Mesodermal cell (in vitro differentiated cells): ENCODE measurements at regions not wholly inside any gene's neighbourhood (a gene's known extent, or its start where the extent isn't known, plus 50 kb on each side); places are given as distances from the start of the nearest gene placed in this dataset.

Experiments
- H3K27ac ChIP-seq: 2 replicates; pipeline ENCODE4 v1.7.0; 2013; ENCODE audit warnings: mild to moderate bottlenecking, low read depth, low read length, moderate library complexity; ENCODE audit not compliant: severe bottlenecking
- H3K36me3 ChIP-seq: 2 replicates; pipeline ENCODE4 v1.7.1; 2013; ENCODE audit warnings: mild to moderate bottlenecking, low read length, moderate library complexity; ENCODE audit not compliant: control insufficient read depth, insufficient read depth
- H3K4me1 ChIP-seq: one replicate; pipeline ENCODE4 v1.7.1; 2013; ENCODE audit warnings: mild to moderate bottlenecking, low read length; ENCODE audit not compliant: insufficient read depth, control insufficient read depth, poor library complexity, severe bottlenecking
- H3K4me3 ChIP-seq: 2 replicates; pipeline ENCODE4 v1.7.0; 2013; ENCODE audit warnings: low read length, control low read depth, mild to moderate bottlenecking; ENCODE audit not compliant: insufficient read depth, poor library complexity, severe bottlenecking; ENCODE audit errors: extremely low read depth
- H3K9me3 ChIP-seq: 2 replicates; pipeline ENCODE4 v1.7.1; 2013; ENCODE audit warnings: mild to moderate bottlenecking, low read length, moderate library complexity; ENCODE audit not compliant: control insufficient read depth
- WGBS, 2 experiments: methylation state at CpG; one replicate each; pipeline ENCODE4 v1.1.5; 2013; ENCODE audit warnings: missing lambda C conversion rate in 2 of 2; ENCODE audit not compliant: insufficient coverage in 2 of 2; 5-methylcytosine and 5-hydroxymethylcytosine counted together

- H3K4me3 ChIP-seq: no peak overlapping the region
- no peaks in the 10 kb centered on the region for H3K4me1 ChIP-seq
- H3K9me3 ChIP-seq: no peaks in the 10 kb centered on the region
- H3K27ac ChIP-seq: no peak overlapping the region
- 100% methylated on average over 1 of the region's 1 CpG; no CpG with 5 or more reads in 1 of the 2 experiments for WGBS, 2 experiments
- no peaks in the 10 kb centered on the region for H3K36me3 ChIP-seq
Observed at GRCh38 chr11:15873501-15873900, 482.8 kb downstream of the SOX6 start.

GRCh38 chr11:15874704-15875103 is 481.6 kb downstream of the SOX6 start:
- no CpG with 5 or more reads among the region's 2 CpGs for WGBS, 2 experiments

GRCh38 chr11:15875393-15875792 is 481.0 kb downstream of the SOX6 start:
- no peaks in the 10 kb centered on the region for H3K36me3 ChIP-seq
- H3K4me3 ChIP-seq: no peak overlapping the region
- no peak overlapping the region for H3K27ac ChIP-seq
- 80 to 87% methylated on average over 1 to 2 of the region's 3 CpGs for WGBS, 2 experiments
- no peaks in the 10 kb centered on the region for H3K4me1 ChIP-seq
- H3K9me3 ChIP-seq: no peaks in the 10 kb centered on the region

More at GRCh38 chr11:15874704-15875103, 481.6 kb downstream of the SOX6 start:
- H3K4me3 ChIP-seq: no peak overlapping the region
- H3K27ac ChIP-seq: no peak overlapping the region
- H3K9me3 ChIP-seq: no peaks in the 10 kb centered on the region
- no peaks in the 10 kb centered on the region for H3K4me1 ChIP-seq
- no peaks in the 10 kb centered on the region for H3K36me3 ChIP-seq

- no peak overlapping the region for H3K27ac ChIP-seq
- no peaks in the 10 kb centered on the region for H3K9me3 ChIP-seq
- H3K36me3 ChIP-seq: no peaks in the 10 kb centered on the region
- 47 to 58% methylated on average over 2 of the region's 2 CpGs for WGBS, 2 experiments
- H3K4me3 ChIP-seq: no peak overlapping the region
- no peaks in the 10 kb centered on the region for H3K4me1 ChIP-seq
Observed at GRCh38 chr11:15875943-15876342, 480.4 kb downstream of the SOX6 start.

GRCh38 chr11:15878756-15879155 is 477.6 kb downstream of the SOX6 start:
- H3K4me3 ChIP-seq: no peak overlapping the region
- 50 to 100% methylated on average over 1 of the region's 1 CpG for WGBS, 2 experiments

GRCh38 chr11:15880291-15880690 is 476.1 kb downstream of the SOX6 start:
- WGBS, 2 experiments: 90 to 100% methylated on average over 2 of the region's 3 CpGs
- Histone ChIP-seq H3K9me3 (no peaks in the 10 kb centered on the region), H3K4me3 (no peak overlapping the region), H3K27ac (no peak overlapping the region), H3K36me3 (no peaks in the 10 kb centered on the region), H3K4me1 (peaks cover 12% of the 10 kb centered on the region)

More at GRCh38 chr11:15878756-15879155, 477.6 kb downstream of the SOX6 start:
- H3K4me1 ChIP-seq: no peaks in the 10 kb centered on the region
- H3K9me3 ChIP-seq: no peaks in the 10 kb centered on the region
- H3K27ac ChIP-seq: no peak overlapping the region
- no peaks in the 10 kb centered on the region for H3K36me3 ChIP-seq

- H3K4me1 ChIP-seq: peaks cover 13% of the 10 kb centered on the region
- H3K27ac ChIP-seq: no peak overlapping the region
- H3K36me3 ChIP-seq: no peaks in the 10 kb centered on the region
- 88 to 89% methylated on average over 4 to 7 of the region's 9 CpGs for WGBS, 2 experiments
- H3K4me3 ChIP-seq: no peak overlapping the region
- no peaks in the 10 kb centered on the region for H3K9me3 ChIP-seq
Observed at GRCh38 chr11:15882876-15883454, 473.4 kb downstream of the SOX6 start.

- H3K36me3 ChIP-seq: no peaks in the 10 kb centered on the region
- 81 to 91% methylated on average over 3 to 4 of the region's 7 CpGs for WGBS, 2 experiments
- no peak overlapping the region for H3K4me3 ChIP-seq
- H3K27ac ChIP-seq: peak overlapping the region; percentile 71
- no peaks in the 10 kb centered on the region for H3K9me3 ChIP-seq
- peaks cover 17% of the 10 kb centered on the region for H3K4me1 ChIP-seq
Observed at GRCh38 chr11:15883455-15883920, 472.9 kb downstream of the SOX6 start.

GRCh38 chr11:15884141-15884540 is 472.2 kb downstream of the SOX6 start:
- Histone ChIP-seq H3K36me3 (no peaks in the 10 kb centered on the region), H3K9me3 (no peaks in the 10 kb centered on the region), H3K27ac (peak overlapping the region; percentile 71), H3K4me1 (peaks cover 21% of the 10 kb centered on the region), H3K4me3 (no peak overlapping the region)
- WGBS, 2 experiments: 87 to 91% methylated on average over 5 to 6 of the region's 13 CpGs

GRCh38 chr11:15884777-15885540 is 471.4 kb downstream of the SOX6 start:
- Histone ChIP-seq H3K27ac (peak overlapping the region; percentile 71), H3K4me3 (no peak overlapping the region), H3K36me3 (no peaks in the 10 kb centered on the region), H3K4me1 (peaks cover 27% of the 10 kb centered on the region), H3K9me3 (no peaks in the 10 kb centered on the region)
- WGBS, 2 experiments: 52 to 62% methylated on average over 5 of the region's 6 CpGs

- Histone ChIP-seq H3K4me3 (no peak overlapping the region), H3K9me3 (no peaks in the 10 kb centered on the region), H3K27ac (peak overlapping the region; percentile 71), H3K36me3 (no peaks in the 10 kb centered on the region), H3K4me1 (peaks cover 28% of the 10 kb centered on the region)
- 90 to 95% methylated on average over 3 to 5 of the region's 5 CpGs for WGBS, 2 experiments
Observed at GRCh38 chr11:15885854-15886253, 470.5 kb downstream of the SOX6 start.
